Chondrocyte (in vitro differentiated cells): ENCODE measurements at regions not wholly inside any gene's neighbourhood (a gene's known extent, or its start where the extent isn't known, plus 50 kb on each side); places are given as distances from the start of the nearest gene placed in this dataset.

Source experiments
- DNase-seq: peaks from one replicate; pipeline ENCODE4 v3.0.0; 2021; ENCODE audit warnings: mixed read lengths, low spot score
- H3K27ac Mint-ChIP-seq: one replicate; pipeline ENCODE4 v1.8.0; 2021; ENCODE audit warnings: mild to moderate bottlenecking, moderate library complexity, mixed read lengths; ENCODE audit not compliant: unreplicated experiment
- H3K27me3 Mint-ChIP-seq: 2 replicates; pipeline ENCODE4 v1.8.0; 2021; ENCODE audit warnings: low read depth, mixed read lengths
- H3K36me3 Mint-ChIP-seq: 2 replicates; pipeline ENCODE4 v1.8.0; 2021; ENCODE audit warnings: low read depth, mixed read lengths
- H3K4me1 Mint-ChIP-seq: 2 replicates; pipeline ENCODE4 v1.8.0; 2021; ENCODE audit warnings: low read depth, mild to moderate bottlenecking, mixed read lengths
- H3K4me3 Mint-ChIP-seq: one replicate; pipeline ENCODE4 v1.8.0; 2021; ENCODE audit warnings: mild to moderate bottlenecking, moderate library complexity, mixed read lengths; ENCODE audit not compliant: unreplicated experiment
- H3K9me3 Mint-ChIP-seq: 2 replicates; pipeline ENCODE4 v1.8.0; 2021; ENCODE audit warnings: low read depth, mixed read lengths
- TF ChIP-seq, protein P1 (sequence below): fragments of 200-600 bp; sonication (generic); IDR thresholded peaks from 2 replicates; pipeline ENCODE4 v1.5.0; 2021; ENCODE audit warnings: antibody characterized with exemption, mild to moderate bottlenecking, moderate library complexity

DNA sequence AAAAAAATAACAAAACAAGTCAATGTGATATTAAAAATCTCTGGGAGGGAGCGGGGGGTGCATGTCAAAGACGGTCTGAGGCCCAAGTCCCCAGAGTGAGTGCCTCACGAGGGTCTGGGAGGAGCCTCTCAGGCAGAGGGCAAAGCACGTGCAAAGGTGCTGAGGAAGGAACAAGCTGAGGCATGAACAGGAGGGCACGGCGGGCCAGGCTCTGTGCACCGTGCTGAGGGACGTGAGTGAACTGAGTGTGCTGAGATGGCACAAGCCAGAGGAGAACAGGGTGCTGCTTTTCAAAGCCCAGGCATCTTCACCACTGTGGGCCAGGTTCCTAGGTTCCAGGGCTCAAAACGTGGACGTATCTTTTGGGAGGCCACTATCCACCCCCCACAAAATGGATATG lies 142.1 kb upstream of the PHACTR3 start:
- Mint-ChIP-seq H3K4me1 (no peaks in the 10 kb centered on the region), H3K9me3 (peaks cover 7% of the 10 kb centered on the region), H3K4me3 (no peak overlapping the region), H3K36me3 (no peaks in the 10 kb centered on the region), H3K27ac (no peak overlapping the region), H3K27me3 (peaks cover 11% of the 10 kb centered on the region)
- TF ChIP-seq, protein P1, sequence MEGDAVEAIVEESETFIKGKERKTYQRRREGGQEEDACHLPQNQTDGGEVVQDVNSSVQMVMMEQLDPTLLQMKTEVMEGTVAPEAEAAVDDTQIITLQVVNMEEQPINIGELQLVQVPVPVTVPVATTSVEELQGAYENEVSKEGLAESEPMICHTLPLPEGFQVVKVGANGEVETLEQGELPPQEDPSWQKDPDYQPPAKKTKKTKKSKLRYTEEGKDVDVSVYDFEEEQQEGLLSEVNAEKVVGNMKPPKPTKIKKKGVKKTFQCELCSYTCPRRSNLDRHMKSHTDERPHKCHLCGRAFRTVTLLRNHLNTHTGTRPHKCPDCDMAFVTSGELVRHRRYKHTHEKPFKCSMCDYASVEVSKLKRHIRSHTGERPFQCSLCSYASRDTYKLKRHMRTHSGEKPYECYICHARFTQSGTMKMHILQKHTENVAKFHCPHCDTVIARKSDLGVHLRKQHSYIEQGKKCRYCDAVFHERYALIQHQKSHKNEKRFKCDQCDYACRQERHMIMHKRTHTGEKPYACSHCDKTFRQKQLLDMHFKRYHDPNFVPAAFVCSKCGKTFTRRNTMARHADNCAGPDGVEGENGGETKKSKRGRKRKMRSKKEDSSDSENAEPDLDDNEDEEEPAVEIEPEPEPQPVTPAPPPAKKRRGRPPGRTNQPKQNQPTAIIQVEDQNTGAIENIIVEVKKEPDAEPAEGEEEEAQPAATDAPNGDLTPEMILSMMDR = no peak
- DNase-seq = no peak

DNA sequence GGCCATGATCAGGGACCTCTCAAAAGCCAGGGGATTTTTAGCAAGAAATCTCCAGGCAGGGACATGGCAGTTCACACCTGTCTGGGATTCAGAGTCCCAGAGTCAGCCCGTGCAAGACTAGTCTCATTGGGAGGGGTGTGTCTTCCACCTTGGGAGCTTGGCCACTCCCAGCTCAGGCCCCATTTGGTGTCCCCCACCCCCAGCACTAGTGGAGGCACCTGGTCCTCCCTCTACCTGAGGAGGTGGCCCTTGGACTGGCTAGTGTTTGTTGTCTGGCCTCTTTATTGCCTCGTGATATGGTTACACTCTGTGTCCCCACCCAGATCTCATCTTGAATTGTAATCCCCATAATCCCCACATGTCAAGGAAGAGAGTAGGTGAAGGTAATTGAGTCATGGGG lies 140.8 kb upstream of the PHACTR3 start:
- peaks cover 7% of the 10 kb centered on the region for H3K9me3 Mint-ChIP-seq
- H3K36me3 Mint-ChIP-seq = no peaks in the 10 kb centered on the region
- no peak for DNase-seq
- H3K4me1 Mint-ChIP-seq = no peaks in the 10 kb centered on the region
- TF ChIP-seq, protein P1 = no peak
- H3K27ac Mint-ChIP-seq = no peak overlapping the region
- H3K27me3 Mint-ChIP-seq = peaks cover 11% of the 10 kb centered on the region
- no peak overlapping the region for H3K4me3 Mint-ChIP-seq

DNA sequence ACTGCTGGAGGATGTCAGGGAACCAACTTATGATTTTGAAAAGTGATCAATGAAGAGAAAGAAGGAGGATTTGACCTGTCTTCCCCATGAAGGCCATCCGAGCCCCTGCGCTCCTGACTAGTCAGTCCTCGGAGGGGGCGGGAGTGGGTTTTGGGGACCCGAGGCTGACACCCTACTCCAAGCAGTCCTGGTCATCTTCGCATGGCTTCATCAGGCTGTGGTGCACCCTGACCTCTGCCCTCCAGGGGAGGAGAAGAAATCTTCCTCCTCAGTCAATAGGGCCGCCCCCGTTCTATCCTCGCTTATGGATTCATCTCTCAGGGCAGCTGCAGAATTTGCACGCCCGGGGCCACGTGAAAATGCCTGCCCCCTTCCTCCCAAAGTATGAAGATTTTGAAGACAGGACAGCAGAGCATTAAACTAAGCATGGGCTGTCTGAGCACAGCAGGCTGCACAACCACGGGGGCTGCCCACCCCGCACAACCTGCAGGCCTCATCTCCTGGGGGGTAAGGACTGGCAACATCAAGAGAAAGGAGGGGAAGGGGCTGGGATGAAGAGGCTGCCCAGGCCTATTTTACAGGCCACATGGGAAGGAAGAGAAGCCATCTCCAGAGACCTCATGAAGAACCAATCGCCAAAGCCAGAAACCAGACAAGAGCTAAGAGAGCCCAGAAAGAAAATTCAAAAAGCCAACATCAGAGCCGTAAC lies 138.1 kb upstream of the PHACTR3 start:
- Mint-ChIP-seq H3K9me3 (no peaks in the 10 kb centered on the region), H3K27ac (no peak overlapping the region), H3K27me3 (peaks cover 11% of the 10 kb centered on the region), H3K4me3 (no peak overlapping the region), H3K4me1 (no peaks in the 10 kb centered on the region), H3K36me3 (no peaks in the 10 kb centered on the region)
- TF ChIP-seq, protein P1 = no peak
- DNase-seq = no peak

DNA sequence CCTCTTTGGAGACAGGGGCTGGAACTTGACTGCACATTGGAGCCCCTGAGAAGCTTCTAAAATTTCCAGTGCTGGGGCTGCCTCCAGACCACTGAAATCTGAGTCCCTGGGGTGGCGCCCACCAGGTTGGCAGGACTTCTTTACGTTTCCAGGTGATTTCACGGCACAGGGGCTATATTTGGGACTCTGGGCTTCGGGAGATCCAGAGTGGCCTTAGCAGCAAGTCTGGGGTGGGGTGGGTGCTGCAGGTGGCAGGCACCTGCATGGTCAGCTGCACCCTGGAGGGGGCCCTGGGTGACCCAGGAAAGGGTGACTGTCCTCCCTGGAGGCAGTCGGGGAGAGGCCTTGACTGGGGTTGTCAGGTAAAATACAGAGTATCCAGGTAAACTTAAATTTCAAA lies 135.5 kb upstream of the PHACTR3 start:
- H3K27ac Mint-ChIP-seq = no peak overlapping the region
- no peaks in the 10 kb centered on the region for H3K36me3 Mint-ChIP-seq
- no peak for DNase-seq
- H3K4me1 Mint-ChIP-seq = no peaks in the 10 kb centered on the region
- no peak overlapping the region for H3K4me3 Mint-ChIP-seq
- no peaks in the 10 kb centered on the region for H3K9me3 Mint-ChIP-seq
- peaks cover 16% of the 10 kb centered on the region for H3K27me3 Mint-ChIP-seq
- TF ChIP-seq, protein P1 = no peak

DNA sequence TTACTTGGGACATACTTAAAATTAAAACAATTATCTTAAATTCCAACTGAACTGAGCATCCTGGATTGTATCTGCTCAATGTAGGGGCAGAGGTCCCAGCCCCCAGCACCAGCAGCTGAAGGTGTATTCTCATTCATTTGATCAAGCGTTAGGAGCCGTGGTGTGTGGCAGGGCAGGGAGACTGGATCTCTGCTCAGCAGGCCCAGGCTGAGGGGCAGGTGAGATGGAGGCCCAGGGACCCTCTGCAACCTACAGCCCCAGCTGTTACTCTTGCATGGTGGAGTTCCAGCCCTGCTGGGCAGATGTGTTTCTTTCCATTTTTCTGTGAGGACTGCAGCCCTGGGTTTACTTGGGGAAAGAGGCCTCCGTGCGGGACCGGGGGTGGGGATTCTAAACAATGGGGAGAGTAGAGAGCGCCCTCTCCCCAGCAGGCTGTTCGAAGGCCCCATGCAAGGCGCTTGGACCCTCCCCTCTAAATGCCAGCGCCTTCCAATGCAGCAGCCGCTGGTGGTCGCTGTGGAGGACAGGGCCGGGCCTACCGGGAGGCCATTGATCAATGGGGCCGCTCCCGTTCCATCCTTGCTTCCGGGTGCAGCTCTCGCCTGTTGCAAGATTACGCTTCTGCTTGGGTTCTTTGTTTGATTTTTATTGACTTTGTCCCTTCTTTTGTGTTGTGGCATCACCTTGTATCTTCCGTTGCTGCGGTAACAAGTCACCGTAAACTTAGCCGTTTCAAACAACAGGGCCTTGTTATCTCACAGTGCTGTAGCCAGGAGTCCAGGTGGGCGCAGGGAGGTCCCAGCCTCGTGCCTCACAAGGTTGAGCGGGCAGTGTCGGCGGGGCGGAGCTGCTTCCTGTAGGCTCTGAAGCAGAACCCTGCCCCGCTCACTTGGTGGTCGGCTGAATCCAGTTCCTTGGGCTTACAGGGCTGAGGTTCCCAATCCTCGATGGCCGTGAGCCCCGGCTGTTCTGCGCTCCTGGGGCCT lies 134.8 kb upstream of the PHACTR3 start:
- Mint-ChIP-seq H3K27me3 (peaks cover 14% of the 10 kb centered on the region), H3K4me3 (no peak overlapping the region), H3K36me3 (no peaks in the 10 kb centered on the region), H3K4me1 (no peaks in the 10 kb centered on the region), H3K27ac (no peak overlapping the region), H3K9me3 (no peaks in the 10 kb centered on the region)
- TF ChIP-seq, protein P1 = no peak
- no peak for DNase-seq
